Myocyte (in vitro differentiated cells): ENCODE measurements at regions not wholly inside any gene's neighbourhood (a gene's known extent, or its start where the extent isn't known, plus 50 kb on each side); places are given as distances from the start of the nearest gene placed in this dataset.

ENCODE experiments used
- DNase-seq: peaks from one replicate; pipeline ENCODE4 v3.0.0-alpha.2; 2012; ENCODE audit warnings: low read depth

GRCh38 chr13:109645831-109646230, 140.6 kb downstream of the IRS2 start:
- no peak for DNase-seq

DNA sequence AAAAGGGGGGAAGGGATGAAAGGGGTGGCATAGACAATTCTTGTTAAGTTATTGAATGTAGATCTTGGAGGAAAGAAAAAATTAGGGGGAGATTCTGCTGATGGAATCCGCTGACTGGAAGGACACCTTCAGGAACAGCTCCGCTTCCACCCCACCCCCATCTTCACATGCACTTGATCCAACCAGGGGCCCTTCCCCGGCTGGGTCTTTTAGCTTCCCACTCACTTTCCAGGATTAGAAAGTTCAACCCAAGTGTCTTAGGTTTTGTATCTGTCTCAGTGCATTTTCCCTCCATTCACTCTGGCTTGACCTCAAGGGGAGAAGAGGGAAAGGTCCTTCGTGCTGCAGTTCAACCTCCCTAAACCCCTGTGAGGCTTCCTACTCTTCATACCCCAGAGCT, 141.4 kb downstream of the IRS2 start:
- no peak for DNase-seq

DNA sequence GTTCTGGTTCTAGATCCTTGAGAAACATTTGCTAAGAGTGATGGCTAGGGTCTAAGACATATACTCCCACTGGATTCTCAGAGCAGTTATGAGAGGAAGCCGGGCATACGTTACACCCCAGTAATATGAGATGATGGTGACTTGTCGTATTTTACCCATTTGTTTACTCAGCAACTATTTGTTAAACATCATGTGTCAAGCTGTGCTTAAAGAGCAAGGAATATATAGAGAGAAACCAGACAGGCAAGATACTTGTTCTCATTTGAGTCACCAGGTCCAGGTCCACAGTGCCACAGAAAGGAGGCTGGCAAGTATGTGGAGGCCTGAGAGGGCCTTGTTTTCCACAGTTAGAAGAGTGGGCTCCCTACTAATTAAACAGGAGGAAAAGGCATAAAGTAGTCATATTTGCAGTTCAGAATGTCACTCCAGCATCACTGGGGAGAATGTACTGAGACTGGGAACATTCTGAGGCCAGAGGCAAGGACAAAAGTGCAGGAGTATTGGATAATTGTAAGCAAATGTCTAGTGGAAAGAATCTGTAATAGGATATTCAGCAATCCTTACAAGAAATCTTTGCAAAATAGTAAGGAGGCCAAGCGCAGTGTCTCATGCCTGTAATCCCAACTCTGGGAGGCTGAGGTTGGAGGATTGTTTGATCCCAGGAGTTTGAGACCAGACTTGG, 142.2 kb downstream of the IRS2 start:
- DNase-seq, result no peak

- no peak for DNase-seq
These were observed 144.0 kb downstream of the IRS2 start for GRCh38 chr13:109642358-109642757.

DNA sequence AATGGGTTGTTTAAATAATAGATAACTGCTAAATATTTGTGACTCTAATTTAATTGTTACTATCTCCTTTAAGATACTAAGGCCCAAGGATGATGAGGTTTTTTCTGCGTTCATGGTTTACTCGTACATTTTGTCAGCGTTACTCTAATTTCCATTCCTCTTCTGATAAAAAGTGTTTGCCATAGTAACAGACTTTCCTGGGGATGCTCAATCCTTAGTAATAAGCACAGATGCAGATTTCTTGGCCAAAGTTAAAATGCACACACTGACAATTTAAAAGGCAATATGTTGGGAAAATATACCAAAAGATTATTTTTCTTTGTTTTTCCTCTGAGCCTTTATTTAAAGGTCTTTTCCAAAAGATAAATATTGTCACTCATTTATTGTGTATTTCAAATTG, 149.6 kb downstream of the IRS2 start:
- no peak for DNase-seq

DNA sequence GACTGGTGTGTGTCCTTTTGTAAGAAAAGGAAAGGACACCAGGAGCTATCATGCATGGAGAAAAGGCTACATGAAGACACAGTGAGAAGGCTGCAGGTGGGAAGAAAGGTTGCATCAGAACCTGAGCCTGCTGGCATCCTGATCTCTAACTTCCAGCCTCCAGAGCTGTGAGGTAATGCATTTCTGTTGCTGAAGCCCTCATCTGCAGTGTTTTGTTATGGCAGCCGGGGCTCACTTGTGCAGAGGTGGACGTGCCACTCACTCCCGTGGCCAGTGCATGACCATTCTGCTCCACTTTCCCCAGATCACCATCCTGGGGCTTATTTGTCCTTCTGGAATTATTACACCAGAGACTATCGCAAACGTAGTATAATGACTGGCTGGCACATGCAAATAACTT, 155.3 kb downstream of the IRS2 start:
- no peak for DNase-seq

DNA sequence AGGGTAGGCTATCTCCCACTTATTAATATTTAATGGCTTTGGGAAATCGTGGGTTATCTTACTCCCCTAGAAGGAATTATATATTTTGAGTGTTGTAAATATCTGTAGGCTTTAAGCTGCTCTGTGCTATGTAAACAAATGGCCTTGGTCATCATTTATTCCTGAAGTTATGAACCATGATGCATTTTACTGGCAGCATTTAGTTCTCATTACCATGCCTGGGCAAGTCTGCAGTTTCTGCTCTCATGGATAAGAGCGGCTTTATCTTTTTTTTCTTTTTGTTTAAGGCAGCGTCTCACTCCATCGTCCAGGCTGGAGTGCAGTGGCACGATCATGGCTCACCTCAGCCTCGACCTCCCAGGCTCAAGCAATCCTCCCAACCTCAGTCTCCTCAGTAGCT, 156.1 kb downstream of the IRS2 start:
- DNase-seq, result no peak

DNA sequence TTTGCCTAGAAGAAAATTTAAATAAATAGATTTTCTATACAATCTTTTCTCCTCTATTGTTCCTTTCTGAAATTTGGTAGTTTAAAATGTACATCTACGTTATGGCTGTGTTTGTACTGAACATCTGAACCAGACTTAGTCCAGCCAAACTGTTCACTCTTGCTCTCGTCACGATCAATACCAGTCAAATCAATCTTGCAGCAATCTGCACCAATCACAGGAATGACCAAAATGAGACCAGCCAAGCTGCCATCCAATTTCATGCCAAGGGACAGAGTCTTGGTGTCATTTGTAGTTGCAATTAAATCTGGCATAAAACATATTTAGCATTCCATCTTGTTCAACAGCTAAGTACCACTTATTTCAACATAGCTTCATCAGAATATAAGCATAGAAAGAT, 156.6 kb downstream of the IRS2 start:
- DNase-seq, result no peak

- DNase-seq, result peak; percentile 86
These were observed 158.1 kb downstream of the IRS2 start for GRCh38 chr13:109628251-109628699.

GRCh38 chr13:109627649-109628048, 158.7 kb downstream of the IRS2 start:
- no peak for DNase-seq

- peak; percentile 25 for DNase-seq
These were observed 159.8 kb downstream of the IRS2 start for GRCh38 chr13:109626386-109627171.

DNA sequence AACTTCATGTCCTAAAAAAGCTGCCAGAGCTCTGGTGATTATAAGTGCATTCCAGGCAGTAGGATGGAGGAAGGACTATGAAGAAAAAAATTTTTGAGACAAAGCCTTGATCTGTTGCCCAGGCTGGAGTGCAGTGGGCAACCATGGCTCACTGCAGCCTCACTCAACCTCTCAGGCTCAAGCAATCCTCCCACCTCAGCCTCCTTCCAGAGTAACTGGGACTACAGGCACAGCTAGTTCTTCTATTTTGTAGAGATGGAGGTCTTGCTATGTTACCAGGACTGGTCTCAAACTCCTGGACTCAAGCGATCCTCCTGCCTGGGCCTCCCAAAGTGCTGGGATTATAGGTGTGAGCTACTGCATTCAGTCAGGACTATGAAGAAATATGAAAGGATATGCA, 161.2 kb downstream of the IRS2 start:
- no peak for DNase-seq

DNA sequence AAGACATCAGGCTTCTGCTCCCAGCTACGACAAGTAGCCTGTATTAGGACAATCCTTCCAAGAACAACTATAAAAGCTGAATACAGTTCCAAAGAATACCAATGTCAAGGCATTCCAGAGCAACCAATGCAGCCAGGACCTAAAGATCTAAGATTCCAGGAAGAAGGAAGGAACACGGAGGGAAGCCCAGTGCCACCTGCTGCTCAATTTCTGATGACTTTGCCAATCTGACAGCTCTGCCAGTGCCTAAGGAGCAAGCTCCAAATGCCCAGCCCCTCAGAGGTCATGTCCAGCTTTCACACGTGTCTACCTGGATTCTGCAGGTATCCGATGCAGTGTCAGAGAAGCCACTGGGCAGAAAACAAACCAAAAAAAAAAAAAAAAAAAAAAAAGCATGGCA, 164.4 kb downstream of the IRS2 start:
- DNase-seq, result no peak

GRCh38 chr13:109615721-109616420, 170.5 kb downstream of the IRS2 start:
- DNase-seq, result no peak

DNA sequence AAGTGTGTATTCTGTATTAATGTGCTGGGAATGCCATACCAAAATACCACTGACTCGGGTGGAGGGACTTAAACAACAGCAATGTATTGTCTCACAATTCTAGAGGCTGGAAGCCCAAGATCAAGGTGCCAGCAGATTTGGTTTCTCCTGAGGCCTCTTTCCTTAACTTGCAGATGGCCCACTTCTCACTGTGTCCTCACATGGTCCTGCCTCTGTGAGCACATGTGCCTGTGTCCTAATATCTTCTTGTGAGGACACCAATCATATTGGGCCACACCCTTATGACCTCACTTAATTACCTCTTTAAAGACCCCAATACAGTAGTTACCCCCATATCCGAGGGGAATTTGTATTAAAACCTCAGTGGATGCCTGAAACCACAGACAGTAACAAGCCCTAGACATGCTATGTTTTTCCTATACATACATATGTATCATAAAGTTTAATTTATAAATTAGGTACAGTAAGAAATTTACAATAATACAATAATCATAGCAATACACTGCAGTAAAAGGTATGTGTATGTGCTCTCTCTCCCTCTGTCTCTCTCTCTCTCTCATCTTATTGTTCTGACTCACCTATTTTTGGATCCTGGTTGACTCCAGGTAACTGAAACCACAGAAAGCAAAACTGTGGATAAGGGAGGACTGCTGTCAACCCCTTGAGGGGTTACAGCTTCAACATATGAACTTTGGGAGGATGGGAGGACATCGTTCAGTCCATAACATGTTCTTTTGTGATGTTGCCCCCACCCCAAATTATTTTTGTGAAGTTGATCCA, 174.3 kb downstream of the IRS2 start:
- DNase-seq, result no peak

- DNase-seq, result peak; percentile 35
These were observed 175.9 kb downstream of the IRS2 start for GRCh38 chr13:109610517-109610916.

DNA sequence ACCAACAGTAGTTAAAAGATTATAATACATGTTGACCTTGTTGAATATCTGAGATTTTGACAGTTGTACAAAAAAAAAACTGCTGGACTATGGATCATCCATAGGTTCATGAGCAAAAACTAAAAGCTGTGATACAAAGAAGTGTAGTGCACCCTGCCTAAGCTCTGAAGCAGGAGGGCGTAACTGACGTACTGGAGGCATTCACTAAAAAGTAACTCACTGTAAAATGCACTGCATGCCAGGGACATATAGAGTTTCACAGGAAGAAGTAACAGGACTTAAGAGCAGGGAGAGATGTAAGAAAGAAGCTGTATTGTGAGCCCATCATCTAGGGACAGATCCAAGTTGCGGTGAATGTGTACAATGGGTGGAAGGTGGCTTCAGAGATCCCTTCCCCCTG, 177.9 kb downstream of the IRS2 start:
- DNase-seq, result no peak

- DNase-seq, result no peak
These were observed 178.3 kb downstream of the IRS2 start for GRCh38 chr13:109608059-109608458.

- DNase-seq, result no peak
These were observed 179.9 kb downstream of the IRS2 start for GRCh38 chr13:109606520-109606919.

DNA sequence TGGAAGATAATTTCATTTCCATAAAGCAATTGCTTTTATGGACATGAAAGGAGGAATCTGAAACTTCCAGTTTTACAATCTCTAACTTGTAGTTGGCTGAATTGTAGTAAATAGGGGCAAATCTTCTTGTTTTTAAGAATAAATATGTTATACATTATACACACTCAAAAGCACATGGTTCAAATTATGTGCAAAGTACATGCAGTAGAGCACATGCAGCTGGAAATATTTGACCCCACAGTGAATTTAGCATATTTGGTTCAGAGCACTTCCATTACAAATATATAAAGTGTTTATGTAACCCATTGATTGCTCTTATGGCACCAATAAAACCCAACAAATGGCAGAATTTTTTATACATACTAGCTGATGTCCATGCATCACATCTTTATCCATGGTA, 180.5 kb downstream of the IRS2 start:
- no peak for DNase-seq

- DNase-seq, result no peak
These were observed 181.5 kb downstream of the IRS2 start for GRCh38 chr13:109604894-109605293.

GRCh38 chr13:109602356-109602755, 184.0 kb downstream of the IRS2 start:
- no peak for DNase-seq
